H1 (cell line): ENCODE measurements at regions not wholly inside any gene's neighbourhood (a gene's known extent, or its start where the extent isn't known, plus 50 kb on each side); places are given as distances from the start of the nearest gene placed in this dataset.

Experiments used
- ATF2 ChIP-seq: IDR thresholded peaks from 2 replicates; pipeline ENCODE4 v1.6.1; 2012; ENCODE audit warnings: low read length, inconsistent platforms
- MAX ChIP-seq: IDR thresholded peaks from 2 replicates; pipeline ENCODE4 v1.6.1; 2012; ENCODE audit warnings: inconsistent platforms
- YY1 ChIP-seq: IDR thresholded peaks from 2 replicates; pipeline ENCODE4 v1.6.1; 2011; ENCODE audit warnings: low read depth, mild to moderate bottlenecking, low read length

GRCh38 chr3:106371971-106372805 lies 503.4 kb upstream of the CBLB start:
- no peak for TF ChIP-seq YY1
- TF ChIP-seq ATF2 = no peak
- TF ChIP-seq MAX = no peak
